Endothelial cell of umbilical vein (primary cell): ENCODE measurements at regions not wholly inside any gene's neighbourhood (a gene's known extent, or its start where the extent isn't known, plus 50 kb on each side); places are given as distances from the start of the nearest gene placed in this dataset.
"Not testable (repeated sequence)": the region's sequence is repeated elsewhere in the genome, so short reads cannot be mapped to it uniquely, and the experiment has no call there.

Experiments
- BruUV-seq: library from RNA; stranded (reverse); fragments of 400-500 nt; replicated peaks from 2 replicates; lab custom pipeline; 2021; lab: Mats Ljungman, UMichigan
- CTCF ChIA-PET: fragments of 300-600, 350-600 bp; sonication (Branson Sonifier 250); formaldehyde crosslinking; loops from one replicate; lab custom pipeline; 2021; ENCODE audit warnings: antibody characterized with exemption, inconsistent platforms; lab: Charles Lee
- POLR2A ChIA-PET: fragments of 300-600, 350-600 bp; sonication (Branson Sonifier 250); formaldehyde crosslinking; loops from one replicate; lab custom pipeline; 2021; ENCODE audit warnings: antibody characterized with exemption, inconsistent platforms; lab: Charles Lee
- DNase-seq: peaks from one replicate; pipeline ENCODE4 v3.0.0-alpha.2; 2011; ENCODE audit warnings: low read depth, low spot score
- FAIRE-seq: peaks from 2 replicates; lab custom pipeline; 2011; peaks lifted over from hg19 to GRCh38; lab: Jason Lieb, UNC
- H2AFZ ChIP-seq: 2 replicates; pipeline ENCODE4 v1.6.0; 2012; ENCODE audit warnings: low read depth, low read length, control low read depth, inconsistent platforms
- H3K27ac ChIP-seq: 2 replicates; pipeline ENCODE4 v1.5.1; 2011; ENCODE audit warnings: low read depth, mild to moderate bottlenecking, control low read depth, low read length, moderate library complexity; ENCODE audit not compliant: insufficient read depth
- H3K27me3 ChIP-seq, 2 experiments: 2 replicates each; pipeline versions ENCODE4 v1.6.0 to v1.6.1; 2011; ENCODE audit warnings: low read length in 2 of 2, mixed read lengths in 1 of 2; ENCODE audit not compliant: control insufficient read depth in 2 of 2, insufficient read depth in 2 of 2
- H3K36me3 ChIP-seq, 2 experiments: 2 replicates in 1 of 2; 3 replicates in 1 of 2; pipeline ENCODE4 v1.5.1; 2011; ENCODE audit warnings: low read length in 2 of 2, mild to moderate bottlenecking in 1 of 2, moderate library complexity in 1 of 2; ENCODE audit not compliant: control insufficient read depth in 2 of 2, insufficient read depth in 2 of 2; ENCODE audit errors: extremely low read depth in 1 of 2
- H3K4me1 ChIP-seq: 3 replicates; pipeline ENCODE4 v1.5.1; 2011; ENCODE audit warnings: mild to moderate bottlenecking, low read length; ENCODE audit not compliant: control insufficient read depth, insufficient read depth; ENCODE audit errors: extremely low read depth
- H3K4me2 ChIP-seq: 2 replicates; pipeline ENCODE4 v1.6.1; 2011; ENCODE audit warnings: low read length, control low read depth, mixed read lengths; ENCODE audit not compliant: insufficient read depth
- H3K4me3 ChIP-seq, 3 experiments: fragments of 200-600 bp in 1 of 3; sonication (generic), shearing (Covaris generic) in 1 of 3; replicated peaks in 1 of 3; 2 replicates each; pipeline ENCODE4 v1.5.1; 2011 to 2016; ENCODE audit warnings: control low read depth in 3 of 3, low read length in 3 of 3, mild to moderate bottlenecking in 2 of 3, inconsistent platforms in 1 of 3, low read depth in 1 of 3, moderate library complexity in 1 of 3; ENCODE audit not compliant: insufficient read depth in 1 of 3
- H3K79me2 ChIP-seq: 2 replicates; pipeline ENCODE4 v1.6.0; 2012; ENCODE audit warnings: low read length, inconsistent platforms; ENCODE audit not compliant: control insufficient read depth, insufficient read depth
- H3K9ac ChIP-seq: replicated peaks from 2 replicates; pipeline ENCODE3; 2011; ENCODE audit warnings: low read length, control low read depth; ENCODE audit not compliant: insufficient read depth; ENCODE audit errors: extremely low read depth
- H3K9me1 ChIP-seq: replicated peaks from 3 replicates; pipeline ENCODE4 v1.6.0; 2011; ENCODE audit warnings: mild to moderate bottlenecking, low read length; ENCODE audit not compliant: control insufficient read depth, insufficient read depth; ENCODE audit errors: extremely low read depth
- H3K9me3 ChIP-seq: replicated peaks from 2 replicates; pipeline ENCODE4 v1.5.1; 2012; ENCODE audit warnings: low read length, inconsistent platforms; ENCODE audit not compliant: control insufficient read depth, insufficient read depth
- H4K20me1 ChIP-seq: replicated peaks from 2 replicates; pipeline ENCODE3; 2011; ENCODE audit warnings: mild to moderate bottlenecking, low read length; ENCODE audit not compliant: control insufficient read depth, insufficient read depth; ENCODE audit errors: extremely low read depth
- CTCF ChIP-seq, 2 donors: IDR thresholded peaks; 1 replicate in 1 of 2; 2 replicates in 1 of 2; pipeline ENCODE4 v1.5.1; 2011; ENCODE audit warnings: low read length in 2 of 2, mild to moderate bottlenecking in 2 of 2, moderate library complexity in 2 of 2, control low read depth in 1 of 2, inconsistent platforms in 1 of 2, low read depth in 1 of 2; ENCODE audit not compliant: insufficient read depth in 1 of 2; ENCODE audit errors: extremely low read depth in 1 of 2
- EZH2 ChIP-seq: IDR thresholded peaks from 2 replicates; pipeline ENCODE4 v1.6.1; 2012; ENCODE audit warnings: borderline replicate concordance, low read depth, mild to moderate bottlenecking, moderate library complexity, low read length, inconsistent platforms; ENCODE audit not compliant: severe bottlenecking
- FOS ChIP-seq: IDR thresholded peaks from 2 replicates; pipeline ENCODE4 v1.6.1; 2011; ENCODE audit warnings: mild to moderate bottlenecking, low read length, moderate library complexity, borderline replicate concordance; ENCODE audit not compliant: insufficient read depth
- GATA2 ChIP-seq: IDR thresholded peaks from 2 replicates; pipeline ENCODE4 v1.7.0; 2011; ENCODE audit warnings: low read depth, mild to moderate bottlenecking, moderate library complexity, mixed read lengths, low read length; ENCODE audit not compliant: insufficient read length, insufficient read depth
- JUN ChIP-seq: IDR thresholded peaks from 2 replicates; pipeline ENCODE4 v1.6.1; 2011; ENCODE audit warnings: borderline replicate concordance, low read depth; ENCODE audit not compliant: insufficient read length, insufficient read depth
- MYC ChIP-seq: IDR thresholded peaks from one replicate; pipeline ENCODE4 v1.6.1; 2011; ENCODE audit warnings: mild to moderate bottlenecking, low read depth, low read length
- POLR2A ChIP-seq: IDR thresholded peaks from 2 replicates; pipeline ENCODE4 v1.6.1; 2012; ENCODE audit warnings: low read depth, mild to moderate bottlenecking, control low read depth, low read length
- POLR2AphosphoS5 ChIP-seq: IDR thresholded peaks from 2 replicates; pipeline ENCODE4 v1.6.1; 2012; ENCODE audit warnings: low read depth, mild to moderate bottlenecking, control low read depth, low read length, moderate library complexity; ENCODE audit not compliant: insufficient read depth
- dilution Hi-C: fragments of 300-500 bp; cut with MboI; formaldehyde crosslinking; loops from one replicate; pipeline ENCODE4 v1.15.0; 2019; ENCODE audit warnings: low sequenced_read_pairs; ENCODE audit not compliant: extremely low pct_ligation_motif_present
- intact Hi-C: fragments of 100-400 bp; cut with micrococcal nuclease; formaldehyde crosslinking; loops from one replicate; pipeline ENCODE4 v1.10.0; 2022
- TF ChIP-seq, protein P1 (sequence below): IDR thresholded peaks from 2 replicates; pipeline ENCODE4 v1.6.1; 2011; ENCODE audit not compliant: insufficient read depth, insufficient read length

DNA sequence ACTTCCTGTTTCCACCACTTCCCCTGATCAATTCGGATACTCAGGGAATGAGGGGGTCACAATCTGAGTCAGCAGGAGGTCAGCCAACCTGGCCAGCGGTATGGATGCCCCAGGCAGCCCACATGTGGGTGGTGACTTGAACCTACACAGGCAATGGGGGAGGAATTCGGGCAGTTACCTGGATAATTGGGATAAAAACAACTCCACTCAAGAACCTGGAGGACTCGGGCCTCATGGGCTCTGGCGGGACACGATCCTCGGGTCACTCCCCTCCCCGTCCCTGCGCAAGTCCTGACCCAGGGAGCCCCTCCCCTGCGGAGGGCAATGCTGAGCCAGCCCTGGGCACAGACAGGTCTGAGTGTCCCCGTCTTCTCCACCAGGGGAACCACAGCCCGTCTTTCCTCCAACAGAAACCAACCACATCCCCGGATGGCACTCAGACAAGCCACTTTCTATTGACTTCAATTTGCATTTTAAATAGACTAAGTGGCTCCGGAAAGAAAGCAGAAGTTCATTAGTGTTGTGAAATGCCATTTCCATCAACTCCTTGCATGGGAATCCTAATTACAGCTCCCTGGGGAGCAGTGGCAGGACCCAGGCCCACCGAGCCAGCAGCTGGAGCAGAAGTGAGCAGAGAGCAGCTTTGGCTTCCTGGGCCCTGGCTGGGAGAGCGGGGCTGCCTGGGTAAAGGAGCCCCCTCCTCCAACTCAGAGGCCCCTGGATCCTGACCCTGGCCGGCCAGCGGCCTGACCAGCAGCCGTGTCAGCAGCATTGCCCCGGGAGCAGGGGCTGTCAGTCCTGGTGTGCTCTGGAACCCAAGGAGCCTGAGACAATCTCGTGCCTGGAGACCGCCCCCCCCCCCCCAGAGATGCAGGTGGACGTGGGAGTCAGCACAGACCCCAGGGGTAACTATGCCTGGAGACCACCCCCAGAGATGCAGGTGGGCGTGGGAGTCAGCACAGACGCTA is 374.1 kb downstream of the ADGRD1 start:
- Histone ChIP-seq H3K4me2 (no peak overlapping the region), H3K27ac (no peak overlapping the region), H3K36me3 (no peaks in the 10 kb centered on the region), H3K27me3 (no peaks in the 10 kb centered on the region), H3K9me1 (no peaks in the 10 kb centered on the region), H3K4me3 (no peak overlapping the region), H2AFZ (no peak overlapping the region), H3K79me2 (no peaks in the 10 kb centered on the region), H3K4me1 (no peaks in the 10 kb centered on the region), H3K9me3 (peaks cover 2% of the 10 kb centered on the region), H3K9ac (no peak overlapping the region), H4K20me1 (no peaks in the 10 kb centered on the region)
- dilution Hi-C loops = no loop called here
- BruUV-seq = no TSS peak
- intact Hi-C loops = no loop called here
- DNase-seq = no peak
- TF ChIP-seq CTCF (IDR thresholded peaks at IDR 0.05; ENCODE audit: extremely low read depth in 1 of 2, insufficient read depth in 1 of 2, low read depth in 1 of 2, low read length in 2 of 2) (no peak), GATA2 (no peak), POLR2AphosphoS5 (no peak), MYC (no peak), JUN (no peak), POLR2A (no peak), EZH2 (no peak), FOS (no peak)
- TF ChIP-seq, protein P1, sequence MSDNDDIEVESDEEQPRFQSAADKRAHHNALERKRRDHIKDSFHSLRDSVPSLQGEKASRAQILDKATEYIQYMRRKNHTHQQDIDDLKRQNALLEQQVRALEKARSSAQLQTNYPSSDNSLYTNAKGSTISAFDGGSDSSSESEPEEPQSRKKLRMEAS = no peak
- ChIA-PET CTCF (no interaction called here), POLR2A (no interaction called here)
- FAIRE-seq = no peak

- H3K36me3 ChIP-seq, H3K9me1 ChIP-seq, H3K9me3 ChIP-seq, H3K4me2 ChIP-seq, H3K79me2 ChIP-seq, H3K9ac ChIP-seq, H3K27ac ChIP-seq, H3K4me1 ChIP-seq, H3K27me3 ChIP-seq, H4K20me1 ChIP-seq, dilution Hi-C loops, FAIRE-seq, CTCF ChIA-PET, intact Hi-C loops, DNase-seq, H3K4me3 ChIP-seq, H2AFZ ChIP-seq, BruUV-seq, POLR2A ChIA-PET: not testable (repeated sequence)
These were observed 375.4 kb downstream of the ADGRD1 start for GRCh38 chr12:131328861-131329845.
